GM12878 (cell line): ENCODE measurements at regions not wholly inside any gene's neighbourhood (a gene's known extent, or its start where the extent isn't known, plus 50 kb on each side); places are given as distances from the start of the nearest gene placed in this dataset.

Source experiments
- NR2F1 ChIP-seq: fragments of 450-650 bp; conservative IDR thresholded peaks from 2 replicates; pipeline ENCODE4 v1.6.1; 2017; ENCODE audit warnings: mild to moderate bottlenecking
- RFX5 ChIP-seq: IDR thresholded peaks from 2 replicates; pipeline ENCODE4 v1.6.1; 2011; ENCODE audit warnings: low read depth, low read length, improper control_type of control experiment
- SUPT20H ChIP-seq: IDR thresholded peaks from 2 replicates; pipeline ENCODE4 v1.6.1; 2011; ENCODE audit warnings: low read depth, mild to moderate bottlenecking, low read length, moderate library complexity, borderline replicate concordance; ENCODE audit not compliant: control insufficient read depth
- ZNF207 ChIP-seq: fragments of 450-650 bp; IDR thresholded peaks from 2 replicates; pipeline ENCODE4 v1.6.1; 2014; ENCODE audit warnings: antibody characterized with exemption, mild to moderate bottlenecking, borderline replicate concordance
- ZNF217 ChIP-seq: fragments of 450-650 bp; IDR thresholded peaks from 2 replicates; pipeline ENCODE4 v1.6.1; 2017; ENCODE audit warnings: antibody characterized with exemption, mild to moderate bottlenecking
- TF ChIP-seq, protein P1 (sequence below): fragments of 450-650 bp; IDR thresholded peaks from 2 replicates; pipeline ENCODE4 v1.6.1; 2016; ENCODE audit warnings: mild to moderate bottlenecking
- TF ChIP-seq, protein P2 (sequence below): fragments of 450-650 bp; IDR thresholded peaks from 2 replicates; pipeline ENCODE4 v1.6.1; 2016; ENCODE audit warnings: mild to moderate bottlenecking, moderate library complexity, borderline replicate concordance
- TF ChIP-seq, protein P3 (sequence below): fragments of 450-650 bp; IDR thresholded peaks from 2 replicates; pipeline ENCODE4 v1.6.1; 2016; ENCODE audit warnings: mild to moderate bottlenecking

DNA sequence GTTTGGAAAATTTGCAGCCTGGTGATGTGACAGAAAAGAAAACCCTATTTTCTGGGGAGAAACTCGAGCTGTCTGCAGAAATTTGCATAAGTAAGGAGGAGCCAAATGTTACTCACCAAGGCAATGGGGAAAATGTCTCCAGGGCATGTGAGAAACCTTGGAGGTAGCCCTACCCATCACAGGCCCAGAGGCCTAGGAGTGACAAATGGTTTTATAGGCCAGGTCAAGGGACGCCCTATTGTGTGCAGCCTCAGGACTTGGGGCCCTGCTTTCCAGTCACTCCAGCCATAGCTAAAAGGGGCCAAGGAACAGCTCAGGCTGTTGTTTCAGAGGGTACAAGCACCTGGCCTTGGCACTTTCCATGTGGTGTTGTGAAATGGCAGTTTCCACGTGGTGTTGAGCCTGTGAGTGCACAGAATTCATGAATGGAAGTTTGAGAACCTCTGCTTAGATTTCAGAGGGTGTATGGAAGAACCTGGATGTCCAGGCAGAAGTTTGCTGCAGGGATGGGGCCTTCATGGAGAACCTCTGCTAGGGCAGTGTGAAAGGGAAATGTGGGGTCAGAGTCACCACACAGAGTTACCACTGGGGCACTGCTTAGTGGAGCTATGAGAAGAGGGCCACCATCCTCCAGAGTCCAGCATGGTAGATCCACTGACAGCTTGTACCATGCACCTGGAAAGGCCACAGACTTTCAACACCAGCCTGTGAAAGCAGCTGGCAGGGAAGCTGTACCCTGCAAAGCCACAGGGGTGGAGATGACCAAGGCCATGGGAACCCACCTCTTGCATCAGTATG, 637.6 kb upstream of the EPHA5 start (continued):
- TF ChIP-seq, protein P1, sequence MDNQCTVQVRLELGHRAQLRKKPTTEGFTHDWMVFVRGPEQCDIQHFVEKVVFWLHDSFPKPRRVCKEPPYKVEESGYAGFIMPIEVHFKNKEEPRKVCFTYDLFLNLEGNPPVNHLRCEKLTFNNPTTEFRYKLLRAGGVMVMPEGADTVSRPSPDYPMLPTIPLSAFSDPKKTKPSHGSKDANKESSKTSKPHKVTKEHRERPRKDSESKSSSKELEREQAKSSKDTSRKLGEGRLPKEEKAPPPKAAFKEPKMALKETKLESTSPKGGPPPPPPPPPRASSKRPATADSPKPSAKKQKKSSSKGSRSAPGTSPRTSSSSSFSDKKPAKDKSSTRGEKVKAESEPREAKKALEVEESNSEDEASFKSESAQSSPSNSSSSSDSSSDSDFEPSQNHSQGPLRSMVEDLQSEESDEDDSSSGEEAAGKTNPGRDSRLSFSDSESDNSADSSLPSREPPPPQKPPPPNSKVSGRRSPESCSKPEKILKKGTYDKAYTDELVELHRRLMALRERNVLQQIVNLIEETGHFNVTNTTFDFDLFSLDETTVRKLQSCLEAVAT: no peak
- TF ChIP-seq ZNF217 (no peak), ZNF207 (no peak), RFX5 (no peak), SUPT20H (no peak), NR2F1 (no peak)
- TF ChIP-seq, protein P2, sequence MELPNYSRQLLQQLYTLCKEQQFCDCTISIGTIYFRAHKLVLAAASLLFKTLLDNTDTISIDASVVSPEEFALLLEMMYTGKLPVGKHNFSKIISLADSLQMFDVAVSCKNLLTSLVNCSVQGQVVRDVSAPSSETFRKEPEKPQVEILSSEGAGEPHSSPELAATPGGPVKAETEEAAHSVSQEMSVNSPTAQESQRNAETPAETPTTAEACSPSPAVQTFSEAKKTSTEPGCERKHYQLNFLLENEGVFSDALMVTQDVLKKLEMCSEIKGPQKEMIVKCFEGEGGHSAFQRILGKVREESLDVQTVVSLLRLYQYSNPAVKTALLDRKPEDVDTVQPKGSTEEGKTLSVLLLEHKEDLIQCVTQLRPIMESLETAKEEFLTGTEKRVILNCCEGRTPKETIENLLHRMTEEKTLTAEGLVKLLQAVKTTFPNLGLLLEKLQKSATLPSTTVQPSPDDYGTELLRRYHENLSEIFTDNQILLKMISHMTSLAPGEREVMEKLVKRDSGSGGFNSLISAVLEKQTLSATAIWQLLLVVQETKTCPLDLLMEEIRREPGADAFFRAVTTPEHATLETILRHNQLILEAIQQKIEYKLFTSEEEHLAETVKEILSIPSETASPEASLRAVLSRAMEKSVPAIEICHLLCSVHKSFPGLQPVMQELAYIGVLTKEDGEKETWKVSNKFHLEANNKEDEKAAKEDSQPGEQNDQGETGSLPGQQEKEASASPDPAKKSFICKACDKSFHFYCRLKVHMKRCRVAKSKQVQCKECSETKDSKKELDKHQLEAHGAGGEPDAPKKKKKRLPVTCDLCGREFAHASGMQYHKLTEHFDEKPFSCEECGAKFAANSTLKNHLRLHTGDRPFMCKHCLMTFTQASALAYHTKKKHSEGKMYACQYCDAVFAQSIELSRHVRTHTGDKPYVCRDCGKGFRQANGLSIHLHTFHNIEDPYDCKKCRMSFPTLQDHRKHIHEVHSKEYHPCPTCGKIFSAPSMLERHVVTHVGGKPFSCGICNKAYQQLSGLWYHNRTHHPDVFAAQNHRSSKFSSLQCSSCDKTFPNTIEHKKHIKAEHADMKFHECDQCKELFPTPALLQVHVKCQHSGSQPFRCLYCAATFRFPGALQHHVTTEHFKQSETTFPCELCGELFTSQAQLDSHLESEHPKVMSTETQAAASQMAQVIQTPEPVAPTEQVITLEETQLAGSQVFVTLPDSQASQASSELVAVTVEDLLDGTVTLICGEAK: no peak
- TF ChIP-seq, protein P3, sequence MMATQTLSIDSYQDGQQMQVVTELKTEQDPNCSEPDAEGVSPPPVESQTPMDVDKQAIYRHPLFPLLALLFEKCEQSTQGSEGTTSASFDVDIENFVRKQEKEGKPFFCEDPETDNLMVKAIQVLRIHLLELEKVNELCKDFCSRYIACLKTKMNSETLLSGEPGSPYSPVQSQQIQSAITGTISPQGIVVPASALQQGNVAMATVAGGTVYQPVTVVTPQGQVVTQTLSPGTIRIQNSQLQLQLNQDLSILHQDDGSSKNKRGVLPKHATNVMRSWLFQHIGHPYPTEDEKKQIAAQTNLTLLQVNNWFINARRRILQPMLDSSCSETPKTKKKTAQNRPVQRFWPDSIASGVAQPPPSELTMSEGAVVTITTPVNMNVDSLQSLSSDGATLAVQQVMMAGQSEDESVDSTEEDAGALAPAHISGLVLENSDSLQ: no peak
